ENCODE measurements at regions not wholly inside any gene's neighbourhood (a gene's known extent, or its start where the extent isn't known, plus 50 kb on each side); places are given as distances from the start of the nearest gene placed in this dataset.

DNA sequence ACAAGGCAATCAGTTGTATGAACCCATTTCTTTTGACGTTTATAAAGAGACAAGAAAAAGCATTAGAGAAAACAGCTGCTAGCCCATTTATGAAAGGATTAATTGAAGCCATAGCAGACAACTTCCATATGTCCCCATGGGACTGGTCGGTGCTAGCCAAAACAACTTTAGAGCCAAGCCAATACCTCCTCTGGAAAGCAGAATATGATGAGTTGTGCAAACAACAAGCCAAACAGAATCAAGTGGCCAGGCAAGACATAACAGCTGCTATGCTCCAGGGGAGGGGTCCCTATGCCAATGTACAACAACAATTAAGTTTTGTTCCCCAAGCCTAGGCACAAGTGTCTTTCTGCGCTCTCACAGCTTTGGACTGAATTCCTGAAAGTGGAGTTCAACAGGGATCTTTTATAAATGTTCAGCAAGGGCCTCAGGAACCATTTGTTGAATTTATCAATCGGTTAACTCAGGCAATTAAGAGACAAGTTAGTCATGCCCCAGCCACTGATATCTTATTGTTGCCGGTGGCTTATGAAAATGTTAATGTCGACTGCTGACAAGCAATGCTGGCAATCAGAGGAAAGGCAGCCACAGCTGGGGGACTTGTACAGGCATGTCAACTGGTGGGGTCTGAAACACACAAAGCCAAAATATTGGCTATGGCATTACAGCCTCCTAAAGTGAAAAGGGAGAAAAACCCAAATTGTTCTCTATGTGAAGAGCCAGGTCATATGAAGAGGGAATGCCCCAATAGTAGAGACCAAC lies 1593.1 kb upstream of the TENM4 start:
- Histone ChIP-seq H3K4me1 (ENCODE audit: control insufficient read depth, low read length) (no peaks in the 10 kb centered on the region), H4K20me1 (ENCODE audit: control insufficient read depth, insufficient read depth, low read depth, low read length) (no peaks in the 10 kb centered on the region), H3F3A (ENCODE audit: control insufficient read depth, insufficient read depth) (no peaks in the 10 kb centered on the region), H3K9me2 (replicated peaks; ENCODE audit: control insufficient read depth, low read length) (no peaks in the 10 kb centered on the region), H3K27me3 (ENCODE audit: control insufficient read depth, low read length) (no peaks in the 10 kb centered on the region), H3K4me3 (ENCODE audit: low read length) (no peak overlapping the region), H3K36me3 (ENCODE audit: control insufficient read depth, low read length) (no peaks in the 10 kb centered on the region), H3K27ac (ENCODE audit: low read depth, low read length) (no peak overlapping the region), H3K9me3 (ENCODE audit: control insufficient read depth, insufficient read depth, low read length) (no peaks in the 10 kb centered on the region), H3K4me2 (ENCODE audit: low read length) (no peak overlapping the region), H3K79me2 (ENCODE audit: control insufficient read depth, low read length) (no peaks in the 10 kb centered on the region)
- TF ChIP-seq EZH2phosphoT487 (IDR thresholded peaks at IDR 0.05; ENCODE audit: borderline replicate concordance, low read length) = no peak
- no peak for TF ChIP-seq CTCF (IDR thresholded peaks at IDR 0.05; ENCODE audit: low read depth, low read length, poor library complexity, severe bottlenecking)

DNA sequence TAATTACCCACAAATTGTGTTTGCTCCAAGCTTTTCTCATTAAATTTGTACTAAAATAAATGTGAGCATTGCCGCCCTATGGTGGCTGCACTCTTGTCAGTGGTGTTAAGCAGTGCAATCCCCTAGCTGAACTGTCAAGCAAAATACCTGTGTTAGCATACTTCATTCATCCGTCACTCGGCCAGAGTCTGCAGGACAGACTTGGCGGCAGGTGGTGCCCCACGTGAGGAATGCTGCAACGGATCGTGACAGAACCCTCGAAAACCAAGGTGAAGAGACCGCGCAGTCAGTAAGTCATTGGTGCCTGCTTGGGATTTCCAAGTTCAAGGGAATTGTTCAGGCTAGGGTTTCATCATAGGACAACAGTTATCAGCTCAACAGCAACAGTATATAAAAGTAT lies 1592.1 kb upstream of the TENM4 start:
- H3K9me3 ChIP-seq (ENCODE audit: control insufficient read depth, insufficient read depth, low read length) = no peaks in the 10 kb centered on the region
- no peaks in the 10 kb centered on the region for H3F3A ChIP-seq (ENCODE audit: control insufficient read depth, insufficient read depth)
- H3K27me3 ChIP-seq (ENCODE audit: control insufficient read depth, low read length) = no peaks in the 10 kb centered on the region
- H3K4me3 ChIP-seq (ENCODE audit: low read length) = no peak overlapping the region
- no peaks in the 10 kb centered on the region for H3K36me3 ChIP-seq (ENCODE audit: control insufficient read depth, low read length)
- H3K79me2 ChIP-seq (ENCODE audit: control insufficient read depth, low read length) = no peaks in the 10 kb centered on the region
- H3K9me2 ChIP-seq (replicated peaks; ENCODE audit: control insufficient read depth, low read length) = no peaks in the 10 kb centered on the region
- H3K27ac ChIP-seq (ENCODE audit: low read depth, low read length) = no peak overlapping the region
- TF ChIP-seq CTCF (IDR thresholded peaks at IDR 0.05; ENCODE audit: low read depth, low read length, poor library complexity, severe bottlenecking) (no peak), EZH2phosphoT487 (IDR thresholded peaks at IDR 0.05; ENCODE audit: borderline replicate concordance, low read length) (no peak)
- H4K20me1 ChIP-seq (ENCODE audit: control insufficient read depth, insufficient read depth, low read depth, low read length) = no peaks in the 10 kb centered on the region
- H3K4me1 ChIP-seq (ENCODE audit: control insufficient read depth, low read length) = no peaks in the 10 kb centered on the region
- no peak overlapping the region for H3K4me2 ChIP-seq (ENCODE audit: low read length)

GRCh38 chr11:81030186-81030585 lies 1589.4 kb upstream of the TENM4 start:
- Histone ChIP-seq H3K27me3 (ENCODE audit: control insufficient read depth, low read length) (no peaks in the 10 kb centered on the region), H3K9me3 (ENCODE audit: control insufficient read depth, insufficient read depth, low read length) (no peaks in the 10 kb centered on the region), H3K4me1 (ENCODE audit: control insufficient read depth, low read length) (no peaks in the 10 kb centered on the region), H3F3A (ENCODE audit: control insufficient read depth, insufficient read depth) (no peaks in the 10 kb centered on the region), H3K4me3 (ENCODE audit: low read length) (no peak overlapping the region), H3K9me2 (replicated peaks; ENCODE audit: control insufficient read depth, low read length) (no peaks in the 10 kb centered on the region), H3K36me3 (ENCODE audit: control insufficient read depth, low read length) (no peaks in the 10 kb centered on the region), H4K20me1 (ENCODE audit: control insufficient read depth, insufficient read depth, low read depth, low read length) (no peaks in the 10 kb centered on the region), H3K4me2 (ENCODE audit: low read length) (no peak overlapping the region), H3K27ac (ENCODE audit: low read depth, low read length) (no peak overlapping the region), H3K79me2 (ENCODE audit: control insufficient read depth, low read length) (no peaks in the 10 kb centered on the region)
- no peak for TF ChIP-seq CTCF (IDR thresholded peaks at IDR 0.05; ENCODE audit: low read depth, low read length, poor library complexity, severe bottlenecking)
- no peak for TF ChIP-seq EZH2phosphoT487 (IDR thresholded peaks at IDR 0.05; ENCODE audit: borderline replicate concordance, low read length)
